SW 1271 (cell line): ENCODE measurements at regions not wholly inside any gene's neighbourhood (a gene's known extent, or its start where the extent isn't known, plus 50 kb on each side); places are given as distances from the start of the nearest gene placed in this dataset.

Source experiments
- DNase-seq, 2 experiments: peaks; one replicate each; lab custom pipeline; 2025; lab: John Stamatoyannopoulos, UW

GRCh38 chr6:163835439-163836171 lies 421.1 kb downstream of the QKI start:
- DNase-seq: no peak

- no peak for DNase-seq
These were observed 419.9 kb downstream of the QKI start for GRCh38 chr6:163834226-163834970.

GRCh38 chr6:163831736-163832135 lies 417.2 kb downstream of the QKI start:
- DNase-seq: no peak

- DNase-seq: no peak
These were observed 416.1 kb downstream of the QKI start for GRCh38 chr6:163830641-163831040.

- no peak for DNase-seq
These were observed 413.7 kb downstream of the QKI start for GRCh38 chr6:163828038-163828795.

- DNase-seq: no peak
These were observed 412.6 kb downstream of the QKI start for GRCh38 chr6:163827143-163827542.

- no peak for DNase-seq
These were observed 412.1 kb downstream of the QKI start for GRCh38 chr6:163826629-163827028.

GRCh38 chr6:163825033-163825432 lies 410.5 kb downstream of the QKI start:
- no peak for DNase-seq

GRCh38 chr6:163823577-163823976 lies 409.1 kb downstream of the QKI start:
- no peak for DNase-seq

GRCh38 chr6:163820745-163821458 lies 406.4 kb downstream of the QKI start:
- no peak for DNase-seq

- DNase-seq: no peak
These were observed 405.7 kb downstream of the QKI start for GRCh38 chr6:163820171-163820570.

- DNase-seq: no peak
These were observed 404.2 kb downstream of the QKI start for GRCh38 chr6:163818719-163819118.

GRCh38 chr6:163816441-163816840 lies 401.9 kb downstream of the QKI start:
- no peak for DNase-seq

- no peak for DNase-seq
These were observed 401.3 kb downstream of the QKI start for GRCh38 chr6:163815796-163816195.

- no peak for DNase-seq
These were observed 400.2 kb downstream of the QKI start for GRCh38 chr6:163814494-163815364.

GRCh38 chr6:163813979-163814493 lies 399.5 kb downstream of the QKI start:
- DNase-seq: no peak

- no peak for DNase-seq
These were observed 396.8 kb downstream of the QKI start for GRCh38 chr6:163811317-163811716.

GRCh38 chr6:163809364-163809763 lies 394.8 kb downstream of the QKI start:
- no peak for DNase-seq

- no peak for DNase-seq
These were observed 394.4 kb downstream of the QKI start for GRCh38 chr6:163808871-163809270.

GRCh38 chr6:163808231-163808630 lies 393.7 kb downstream of the QKI start:
- no peak for DNase-seq
